ENCODE measurements at regions not wholly inside any gene's neighbourhood (a gene's known extent, or its start where the extent isn't known, plus 50 kb on each side); places are given as distances from the start of the nearest gene placed in this dataset.

DNA sequence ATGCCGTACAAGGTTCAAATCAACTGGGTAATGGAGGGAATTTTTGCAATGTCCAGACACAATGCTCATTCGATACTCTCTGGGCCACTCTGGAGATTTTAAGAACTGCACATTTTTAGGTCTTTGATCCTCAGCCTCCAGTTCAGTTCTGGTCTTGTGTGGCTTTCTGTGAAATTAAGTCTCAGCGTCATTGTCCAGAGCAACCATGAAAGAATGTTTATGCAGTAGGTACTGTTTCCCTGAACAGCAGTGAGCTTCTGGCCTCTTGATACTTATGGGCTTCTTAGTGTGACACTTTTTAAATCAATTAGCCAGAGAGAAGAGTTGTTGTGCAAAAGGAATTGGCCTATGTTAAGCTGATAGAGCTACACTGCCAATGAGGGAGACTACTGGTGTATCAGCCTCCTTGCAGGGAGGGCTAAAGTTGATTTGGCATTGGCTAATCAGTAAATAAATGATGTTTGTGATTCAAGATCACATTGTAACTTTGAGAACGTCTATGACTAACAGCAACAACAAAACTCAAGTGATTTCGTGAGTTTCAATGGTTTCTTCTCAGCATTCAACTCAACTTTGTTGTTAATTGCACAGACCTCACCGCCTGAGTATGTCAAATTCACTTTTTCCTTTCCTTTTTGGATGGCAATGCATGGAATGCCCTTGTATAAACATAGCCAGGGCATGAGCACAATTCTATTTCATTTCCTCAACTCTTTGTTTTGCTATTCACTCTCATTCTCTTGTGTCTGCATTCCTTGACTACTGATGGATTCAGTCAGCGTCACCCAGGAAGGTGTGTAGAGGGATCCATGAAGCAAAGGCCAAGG lies 85.1 kb downstream of the GJA1 start:
- Histone ChIP-seq H3K56ac (ENCODE audit: insufficient read length, low read depth, low read length) (no peak overlapping the region), H4K20me1 (ENCODE audit: control insufficient read depth, insufficient read depth, insufficient read length) (no peaks in the 10 kb centered on the region), H2AFZ (ENCODE audit: low read length) (peak overlapping the region; percentile 67), H3K23ac (ENCODE audit: insufficient read length, low read depth, low read length) (no peak overlapping the region), H2BK15ac (ENCODE audit: low read depth, low read length) (no peak overlapping the region), H3K9ac (ENCODE audit: extremely low read depth, insufficient read length, low read length) (no peak overlapping the region), H4K5ac (ENCODE audit: insufficient read length, low read depth, low read length) (no peak overlapping the region), H2BK20ac (ENCODE audit: low read depth, low read length, poor library complexity, severe bottlenecking) (no peak overlapping the region), H2BK12ac (ENCODE audit: insufficient read length, low read depth, low read length) (no peak overlapping the region), H2BK120ac (ENCODE audit: low read depth, low read length, poor library complexity, severe bottlenecking) (no peak overlapping the region), H3K4ac (ENCODE audit: low read depth, low read length) (no peak overlapping the region), H3K4me2 (ENCODE audit: insufficient read depth, insufficient read length, low read length) (no peak overlapping the region), H4K91ac (ENCODE audit: insufficient read length, low read depth, low read length) (no peak overlapping the region), H3K79me2 (ENCODE audit: insufficient read depth, low read length) (no peaks in the 10 kb centered on the region), H3K23me2 (ENCODE audit: insufficient read length, low read depth, low read length, poor library complexity, severe bottlenecking) (no peaks in the 10 kb centered on the region), H4K8ac (replicated peaks; ENCODE audit: insufficient read length, low read depth, low read length) (no peak overlapping the region), H2AK5ac (ENCODE audit: insufficient read length, low read length) (no peak overlapping the region), H3K4me1 (ENCODE audit: insufficient read depth, low read length) (peaks cover 7% of the 10 kb centered on the region; the same call in 1 of the 2 replicates), H2BK5ac (ENCODE audit: insufficient read length, low read length) (no peak overlapping the region), H3K18ac (ENCODE audit: insufficient read length, low read depth, low read length) (no peak overlapping the region), H3K79me1 (ENCODE audit: insufficient read depth, low read depth, low read length, poor library complexity, severe bottlenecking) (no peaks in the 10 kb centered on the region), H3T11ph (ENCODE audit: low read length) (no peak overlapping the region), H3K9me3 (ENCODE audit: control insufficient read depth, low read depth, low read length) (no peaks in the 10 kb centered on the region), H3K27ac (ENCODE audit: insufficient read length, low read depth, low read length) (peak overlapping the region; percentile 60), H3K14ac (ENCODE audit: insufficient read depth, low read length) (no peak overlapping the region), H3K27me3 (ENCODE audit: insufficient read depth, low read length) (no peaks in the 10 kb centered on the region; the same call in 1 of the 2 replicates)
- Mint-ChIP-seq H3K4me3 (no peak overlapping the region), H3K27me3 (ENCODE audit: low read depth) (no peaks in the 10 kb centered on the region), H3K36me3 (ENCODE audit: insufficient read depth in 1 of 3, low read depth in 3 of 3) (no peaks in the 10 kb centered on the region), H3K27ac (peak overlapping the region in 1 of 3 experiments; percentile 4; a peak in 1 of 7 replicates), H3K4me1 (peaks cover 18 to 22% of the 10 kb centered on the region in 2 experiments), H3K9me3 (no peaks in the 10 kb centered on the region)
- no CpG with 5 or more reads among the region's 7 CpGs for WGBS (ENCODE audit: extremely low coverage, insufficient read length, low lambda C conversion rate)
- no peak for DNase-seq
- TF ChIP-seq, protein P1, sequence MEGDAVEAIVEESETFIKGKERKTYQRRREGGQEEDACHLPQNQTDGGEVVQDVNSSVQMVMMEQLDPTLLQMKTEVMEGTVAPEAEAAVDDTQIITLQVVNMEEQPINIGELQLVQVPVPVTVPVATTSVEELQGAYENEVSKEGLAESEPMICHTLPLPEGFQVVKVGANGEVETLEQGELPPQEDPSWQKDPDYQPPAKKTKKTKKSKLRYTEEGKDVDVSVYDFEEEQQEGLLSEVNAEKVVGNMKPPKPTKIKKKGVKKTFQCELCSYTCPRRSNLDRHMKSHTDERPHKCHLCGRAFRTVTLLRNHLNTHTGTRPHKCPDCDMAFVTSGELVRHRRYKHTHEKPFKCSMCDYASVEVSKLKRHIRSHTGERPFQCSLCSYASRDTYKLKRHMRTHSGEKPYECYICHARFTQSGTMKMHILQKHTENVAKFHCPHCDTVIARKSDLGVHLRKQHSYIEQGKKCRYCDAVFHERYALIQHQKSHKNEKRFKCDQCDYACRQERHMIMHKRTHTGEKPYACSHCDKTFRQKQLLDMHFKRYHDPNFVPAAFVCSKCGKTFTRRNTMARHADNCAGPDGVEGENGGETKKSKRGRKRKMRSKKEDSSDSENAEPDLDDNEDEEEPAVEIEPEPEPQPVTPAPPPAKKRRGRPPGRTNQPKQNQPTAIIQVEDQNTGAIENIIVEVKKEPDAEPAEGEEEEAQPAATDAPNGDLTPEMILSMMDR (conservative IDR thresholded peaks at IDR 0.05): no peak

Data from H9 (cell line).